ENCODE measurements at regions not wholly inside any gene's neighbourhood (a gene's known extent, or its start where the extent isn't known, plus 50 kb on each side); places are given as distances from the start of the nearest gene placed in this dataset.

DNA sequence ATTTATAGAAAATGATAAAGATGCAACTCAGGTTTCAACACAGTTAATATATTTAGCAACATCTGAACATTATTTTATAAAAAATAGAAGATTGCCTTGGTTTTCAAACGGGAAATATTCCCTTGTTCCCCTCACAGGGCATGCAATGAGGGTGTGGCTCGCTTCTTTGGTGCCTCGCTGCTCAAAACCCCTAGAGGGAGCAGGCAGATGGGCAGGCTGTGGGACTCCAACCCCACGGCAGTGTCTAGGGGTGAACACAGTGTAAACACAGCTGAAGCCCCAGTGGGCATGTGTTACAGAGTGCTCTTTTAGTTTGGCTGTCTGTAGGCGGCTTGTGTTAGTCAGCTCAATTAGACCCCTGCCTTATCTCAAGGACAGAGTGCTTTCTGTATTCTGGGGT lies 560.8 kb upstream of the IMPG1 start:
- FAIRE-seq, result no peak
- no peak for ATAC-seq
- intact Hi-C loops (cut with DNase I), result no loop called here
- H3K27ac ChIP-seq, result no peak overlapping the region
- TF ChIP-seq CTCF (IDR thresholded peaks at IDR 0.05), result no peak
- no peak for DNase-seq
- no peak overlapping the region for H3K4me3 ChIP-seq
- H3K9me3 ChIP-seq, result no peaks in the 10 kb centered on the region
- WGBS, 2 donors, result 72 to 78% methylated on average over 5 of the region's 5 CpGs
- no peaks in the 10 kb centered on the region for H3K27me3 ChIP-seq
- peaks cover 0 to 6% (median 2%) of the 10 kb centered on the region in 3 donors for H3K4me1 ChIP-seq
- no peaks in the 10 kb centered on the region for H3K36me3 ChIP-seq

DNA sequence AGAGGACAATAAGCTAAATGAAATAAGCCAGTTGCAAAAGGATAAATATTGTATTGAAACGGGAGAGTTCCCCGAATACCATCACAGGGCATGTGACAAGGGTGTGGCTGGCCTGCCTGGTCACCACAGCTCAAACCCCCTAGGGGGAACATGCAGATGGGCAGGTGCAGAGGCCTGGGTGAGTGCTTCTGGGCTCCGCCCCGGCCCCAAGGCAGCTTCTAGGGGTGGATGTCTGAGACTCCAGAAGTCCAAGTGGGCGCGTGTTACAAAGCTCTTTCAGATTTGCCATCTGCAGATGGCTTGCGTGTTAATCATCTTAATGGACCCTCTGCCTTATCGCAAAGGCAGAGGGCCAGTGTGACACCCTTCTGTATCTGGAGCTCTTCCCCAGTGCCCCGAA lies 559.2 kb upstream of the IMPG1 start:
- Histone ChIP-seq H3K9me3 (no peaks in the 10 kb centered on the region), H3K36me3 (no peaks in the 10 kb centered on the region), H3K27me3 (no peaks in the 10 kb centered on the region), H3K27ac (no peak overlapping the region), H3K4me3 (no peak overlapping the region), H3K4me1 (peaks cover 0 to 6% (median 2%) of the 10 kb centered on the region in 3 donors)
- no peak for ATAC-seq
- DNase-seq, result no peak
- TF ChIP-seq CTCF (IDR thresholded peaks at IDR 0.05), result no peak
- intact Hi-C loops (cut with DNase I), result no loop called here
- FAIRE-seq, result no peak
- 92% methylated on average over 9 of the region's 9 CpGs for WGBS, 2 donors

- no peak overlapping the region for H3K4me3 ChIP-seq
- no peak for TF ChIP-seq CTCF (IDR thresholded peaks at IDR 0.05)
- no peaks in the 10 kb centered on the region for H3K36me3 ChIP-seq
- H3K4me1 ChIP-seq, result no peaks in the 10 kb centered on the region
- no peaks in the 10 kb centered on the region for H3K9me3 ChIP-seq
- H3K27ac ChIP-seq, result no peak overlapping the region
- DNase-seq (no peak), ATAC-seq (no peak), FAIRE-seq (no peak)
- intact Hi-C loops (cut with DNase I), result no loop called here
- no peaks in the 10 kb centered on the region for H3K27me3 ChIP-seq
- WGBS, 2 donors, result 75 to 80% methylated on average over 2 of the region's 2 CpGs
Measured at GRCh38 chr6:76615395-76615794, 542.9 kb upstream of the IMPG1 start.

DNA sequence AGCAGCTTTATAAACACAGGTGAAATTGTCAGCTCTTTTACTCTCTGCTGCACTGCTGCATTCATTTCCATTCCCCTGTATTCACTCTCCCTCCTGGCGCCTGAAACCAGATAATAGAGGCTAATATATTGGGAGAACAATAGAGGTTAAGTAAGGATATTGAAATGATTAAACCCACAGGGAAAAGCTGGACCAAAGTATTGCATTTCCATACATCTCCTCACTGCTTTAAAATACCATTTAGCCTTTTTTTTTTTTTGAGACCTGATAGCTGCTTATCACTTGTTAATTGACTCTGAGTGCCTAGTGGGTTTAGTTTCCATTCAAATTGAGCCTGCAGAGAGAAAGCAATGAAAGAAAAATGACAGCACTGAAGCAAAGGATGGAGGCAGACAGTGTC lies 540.5 kb upstream of the IMPG1 start:
- ATAC-seq (no peak), DNase-seq (no peak)
- 26 to 53% methylated on average over 1 of the region's 1 CpG for WGBS, 2 donors

GRCh38 chr6:76609160-76609559 lies 536.7 kb upstream of the IMPG1 start:
- peak in 1 of 6 donors; percentile 33 for DNase-seq
- Histone ChIP-seq H3K4me3 (no peak overlapping the region), H3K9me3 (no peaks in the 10 kb centered on the region), H3K27me3 (no peaks in the 10 kb centered on the region), H3K4me1 (no peaks in the 10 kb centered on the region), H3K27ac (no peak overlapping the region), H3K36me3 (no peaks in the 10 kb centered on the region)
- no peak for FAIRE-seq
- 74 to 76% methylated on average over 4 of the region's 4 CpGs for WGBS, 2 donors
- no peak for ATAC-seq
- TF ChIP-seq CTCF (IDR thresholded peaks at IDR 0.05), result no peak
- intact Hi-C loops (cut with DNase I), result no loop called here

More for the DNA sequence above, 540.5 kb upstream of the IMPG1 start:
- no peaks in the 10 kb centered on the region for H3K9me3 ChIP-seq
- no peak for TF ChIP-seq CTCF (IDR thresholded peaks at IDR 0.05)
- H3K36me3 ChIP-seq, result no peaks in the 10 kb centered on the region
- intact Hi-C loops (cut with DNase I), result no loop called here
- no peak overlapping the region for H3K27ac ChIP-seq
- no peak for FAIRE-seq
- no peaks in the 10 kb centered on the region for H3K27me3 ChIP-seq
- H3K4me1 ChIP-seq, result no peaks in the 10 kb centered on the region
- H3K4me3 ChIP-seq, result no peak overlapping the region
